Adrenal gland (tissue), 9 donors: ENCODE measurements at regions not wholly inside any gene's neighbourhood (a gene's known extent, or its start where the extent isn't known, plus 50 kb on each side); places are given as distances from the start of the nearest gene placed in this dataset.

ENCODE experiments used
- DNase-seq, 7 donors: peaks; one replicate each; pipeline ENCODE4 v3.0.0-alpha.2; 2019 to 2020
- H3K27ac ChIP-seq, 5 donors: fragments of 200-600 bp; sonication (generic) in 4 of 5; 1 replicate in 3 of 5; 2 replicates in 2 of 5; pipeline versions ENCODE4 v1.5.1 to v1.8.0; 2016 to 2020; ENCODE audit warnings: mild to moderate bottlenecking in 1 of 5
- H3K27me3 ChIP-seq: fragments of 200-600 bp; 2 replicates; pipeline ENCODE4 v1.8.0; 2021
- H3K36me3 ChIP-seq, 2 donors: fragments of 200-600 bp; replicated peaks in 1 of 2; 1 replicate in 1 of 2; 2 replicates in 1 of 2; pipeline versions ENCODE4 v1.5.1 to v1.8.0; 2018 to 2022
- H3K4me1 ChIP-seq, 2 donors: fragments of 200-600 bp; replicated peaks in 1 of 2; 1 replicate in 1 of 2; 2 replicates in 1 of 2; pipeline versions ENCODE4 v1.5.1 to v1.8.0; 2018 to 2021
- H3K4me3 ChIP-seq, 4 donors: fragments of 200-600 bp; sonication (generic) in 3 of 4; one replicate each; pipeline ENCODE4 v1.5.1; 2016 to 2018
- H3K9me3 ChIP-seq, 3 donors: fragments of 200-600 bp; sonication (generic) in 1 of 3; replicated peaks in 1 of 3; 1 replicate in 2 of 3; 2 replicates in 1 of 3; pipeline versions ENCODE4 v1.5.1 to v1.8.0; 2016 to 2021
- POLR2A ChIP-seq, 2 donors: fragments of 450-650 bp; IDR thresholded peaks; one replicate each; pipeline ENCODE4 v1.6.1; 2017; ENCODE audit warnings: antibody characterized with exemption in 2 of 2, mild to moderate bottlenecking in 2 of 2, moderate library complexity in 1 of 2
- WGBS, 4 donors: extraction: QIAGEN DNeasy Blood & Tissue Kit in 2 of 4; methylation state at CpG; one replicate each; pipeline versions ENCODE4 v1.1.5 to v1.1.7; 2013 to 2017; 5-methylcytosine and 5-hydroxymethylcytosine counted together
- intact Hi-C, 2 donors: fragments of 100-400 bp; cut with DNase I; formaldehyde crosslinking; loops; one replicate each; pipeline versions ENCODE4 v1.14.1 to v1.15.0; 2022 to 2023
- TF ChIP-seq, protein P1 (sequence below), 6 experiments: fragments of 450-650 bp in 4 of 6; fragments of 200-600 bp in 2 of 6; sonication (generic) in 1 of 6; IDR thresholded peaks; 1 replicate in 5 of 6; 2 replicates in 1 of 6; pipeline versions ENCODE4 v1.5.1 to v1.8.0; 2016 to 2021; ENCODE audit warnings: antibody characterized with exemption in 6 of 6, mild to moderate bottlenecking in 2 of 6, moderate library complexity in 1 of 6
- donor health status: healthy with polysubstance abuse.
- donor health status: Bipolar disorder and iron deficiency.
- donor health status: DM: yes; HTN: yes; CAD: no.
- donor health status: DM: no; HTN: no; CAD: no.
- donor health status: DM: no; HTN: no; CAD: no.

DNA sequence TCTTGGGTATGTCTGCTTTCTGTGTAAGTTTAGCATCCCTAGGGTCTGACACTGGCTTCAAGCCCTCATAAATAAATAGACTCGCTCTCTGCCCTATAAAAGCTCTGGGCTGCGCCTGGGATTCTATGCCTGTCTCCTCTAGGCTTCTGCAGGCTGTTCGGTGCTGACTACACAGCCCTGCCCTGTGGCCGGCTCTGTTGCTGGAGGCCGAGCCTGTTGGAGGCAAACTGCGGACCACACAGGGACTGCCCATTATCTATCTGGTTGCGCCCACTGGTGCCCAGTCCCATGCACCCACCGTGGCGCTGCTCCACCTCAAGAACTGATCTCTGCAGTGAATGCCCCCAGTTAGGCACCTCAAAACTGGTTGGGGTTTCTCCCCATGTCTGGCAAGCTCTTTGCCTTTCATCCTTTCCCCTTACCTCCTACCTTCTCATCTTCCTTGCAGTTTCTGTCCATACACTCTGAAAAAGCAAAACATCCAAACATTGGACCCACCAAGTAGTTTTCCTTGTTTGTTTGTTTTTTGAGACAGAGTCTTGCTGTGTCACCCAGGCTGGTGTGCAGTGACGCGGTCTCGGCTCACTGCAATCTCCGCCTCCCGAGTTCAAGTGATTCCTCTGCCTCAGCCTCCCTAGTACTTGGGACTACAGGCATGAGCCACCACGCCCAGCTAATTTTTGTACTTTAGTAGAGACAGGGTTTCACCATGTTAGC is 207.2 kb downstream of the ERCC6L2 start:
- Histone ChIP-seq H3K36me3 (no peaks in the 10 kb centered on the region), H3K27ac (no peak overlapping the region), H3K27me3 (peaks cover 7% of the 10 kb centered on the region), H3K9me3 (no peaks in the 10 kb centered on the region), H3K4me1 (peaks cover 7 to 10% of the 10 kb centered on the region in 2 donors), H3K4me3 (no peak overlapping the region)
- intact Hi-C loops = no loop called here
- no peak for TF ChIP-seq POLR2A (IDR thresholded peaks at IDR 0.05)
- TF ChIP-seq, protein P1, sequence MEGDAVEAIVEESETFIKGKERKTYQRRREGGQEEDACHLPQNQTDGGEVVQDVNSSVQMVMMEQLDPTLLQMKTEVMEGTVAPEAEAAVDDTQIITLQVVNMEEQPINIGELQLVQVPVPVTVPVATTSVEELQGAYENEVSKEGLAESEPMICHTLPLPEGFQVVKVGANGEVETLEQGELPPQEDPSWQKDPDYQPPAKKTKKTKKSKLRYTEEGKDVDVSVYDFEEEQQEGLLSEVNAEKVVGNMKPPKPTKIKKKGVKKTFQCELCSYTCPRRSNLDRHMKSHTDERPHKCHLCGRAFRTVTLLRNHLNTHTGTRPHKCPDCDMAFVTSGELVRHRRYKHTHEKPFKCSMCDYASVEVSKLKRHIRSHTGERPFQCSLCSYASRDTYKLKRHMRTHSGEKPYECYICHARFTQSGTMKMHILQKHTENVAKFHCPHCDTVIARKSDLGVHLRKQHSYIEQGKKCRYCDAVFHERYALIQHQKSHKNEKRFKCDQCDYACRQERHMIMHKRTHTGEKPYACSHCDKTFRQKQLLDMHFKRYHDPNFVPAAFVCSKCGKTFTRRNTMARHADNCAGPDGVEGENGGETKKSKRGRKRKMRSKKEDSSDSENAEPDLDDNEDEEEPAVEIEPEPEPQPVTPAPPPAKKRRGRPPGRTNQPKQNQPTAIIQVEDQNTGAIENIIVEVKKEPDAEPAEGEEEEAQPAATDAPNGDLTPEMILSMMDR (IDR thresholded peaks at IDR 0.05) = no peak
- DNase-seq = peak in 1 of 7 donors; percentile 28
- 86 to 91% (median 91%) methylated on average over 14 to 15 of the region's 15 CpGs for WGBS, 4 donors

DNA sequence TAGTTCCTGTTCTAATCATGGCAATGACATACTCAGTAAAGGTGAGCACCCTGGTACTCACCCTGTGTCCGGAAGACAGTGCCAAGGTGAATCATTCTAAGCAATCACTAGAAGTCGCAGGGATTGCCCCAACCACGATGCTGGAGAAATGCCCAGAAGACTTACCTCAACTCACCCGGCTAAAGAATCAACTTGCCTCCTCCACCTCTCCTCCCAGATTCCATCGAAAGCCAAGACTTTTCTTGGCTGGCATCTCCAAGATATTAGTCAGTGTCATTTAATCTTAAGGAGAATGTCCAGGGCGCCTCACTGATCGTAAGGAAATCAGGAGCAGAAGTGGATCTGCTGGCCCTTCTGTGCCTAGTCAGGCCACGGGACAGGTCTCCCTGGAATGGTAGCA is 204.9 kb downstream of the ERCC6L2 start:
- Histone ChIP-seq H3K36me3 (no peaks in the 10 kb centered on the region), H3K9me3 (no peaks in the 10 kb centered on the region), H3K4me1 (peaks cover 7 to 10% of the 10 kb centered on the region in 2 donors), H3K4me3 (no peak overlapping the region), H3K27me3 (no peaks in the 10 kb centered on the region), H3K27ac (no peak overlapping the region)
- 54 to 70% (median 62%) methylated on average over 7 to 8 of the region's 8 CpGs for WGBS, 4 donors
- TF ChIP-seq, protein P1 (IDR thresholded peaks at IDR 0.05) = no peak
- DNase-seq = peak in 1 of 7 donors; percentile 11
- intact Hi-C loops = no loop called here

- WGBS, 4 donors = 79 to 88% (median 84%) methylated on average over 6 of the region's 6 CpGs
- intact Hi-C loops = no loop called here
- no peak for DNase-seq
- Histone ChIP-seq H3K27me3 (no peaks in the 10 kb centered on the region), H3K4me3 (no peak overlapping the region), H3K4me1 (peaks cover 7 to 10% of the 10 kb centered on the region in 2 donors), H3K36me3 (no peaks in the 10 kb centered on the region), H3K9me3 (no peaks in the 10 kb centered on the region), H3K27ac (peak overlapping the region in 1 of 5 donors; percentile 2)
- no peak for TF ChIP-seq POLR2A (IDR thresholded peaks at IDR 0.05)
- TF ChIP-seq, protein P1 (IDR thresholded peaks at IDR 0.05) = no peak
Measured at GRCh38 chr9:96079779-96080178, 204.3 kb downstream of the ERCC6L2 start.

DNA sequence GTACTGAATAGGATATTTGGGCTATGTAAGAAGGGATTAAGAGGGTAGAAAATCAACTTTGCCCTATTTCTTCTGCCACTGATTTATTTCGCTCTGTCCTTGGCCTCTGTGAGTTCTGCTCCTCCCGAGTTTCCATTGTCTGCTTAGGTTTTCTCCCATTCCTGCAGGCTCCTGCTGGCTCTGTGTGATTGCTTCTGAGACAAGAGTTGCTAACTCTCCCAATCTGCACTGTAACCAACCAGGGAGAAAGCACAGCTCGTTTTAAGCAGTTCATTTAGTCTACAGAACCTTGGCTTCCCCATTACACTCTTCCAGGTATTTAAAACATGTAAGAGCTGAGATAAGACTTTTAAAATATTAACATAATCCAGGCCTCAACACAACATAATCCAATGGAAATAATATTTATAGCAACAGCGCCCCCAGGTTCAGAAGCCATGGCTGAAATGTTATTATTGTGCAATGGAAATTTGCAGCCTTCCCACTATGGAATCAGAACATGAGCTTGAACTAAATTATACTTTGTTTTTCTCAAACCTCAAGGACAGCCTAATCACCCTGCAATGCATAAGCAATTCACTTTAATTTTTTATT is 203.5 kb downstream of the ERCC6L2 start:
- peak overlapping the region in 1 of 5 donors; percentile 2 for H3K27ac ChIP-seq
- intact Hi-C loops = no loop called here

More for the DNA sequence above, 203.5 kb downstream of the ERCC6L2 start:
- Histone ChIP-seq H3K4me3 (no peak overlapping the region), H3K27me3 (no peaks in the 10 kb centered on the region), H3K9me3 (no peaks in the 10 kb centered on the region), H3K36me3 (no peaks in the 10 kb centered on the region), H3K4me1 (peaks cover 7 to 10% of the 10 kb centered on the region in 2 donors)
- WGBS, 4 donors = 32 to 47% (median 38%) methylated on average over 4 of the region's 4 CpGs
- TF ChIP-seq, protein P1 (IDR thresholded peaks at IDR 0.05) = peak in 4 of 6 experiments; percentile 11 to 33 (median 21)
- no peak for TF ChIP-seq POLR2A (IDR thresholded peaks at IDR 0.05)
- DNase-seq = peak in 1 of 7 donors; percentile 18
